ENCODE measurements at regions not wholly inside any gene's neighbourhood (a gene's known extent, or its start where the extent isn't known, plus 50 kb on each side); places are given as distances from the start of the nearest gene placed in this dataset.

- 69 to 82% (median 75%) methylated on average over 6 of the region's 6 CpGs for WGBS, 5 donors
- H3K27ac ChIP-seq, result no peak overlapping the region
- peaks cover 0 to 9% (median 5%) of the 10 kb centered on the region in 4 donors for H3K4me1 ChIP-seq
- intact Hi-C loops (cut with DNase I; ENCODE audit: low total_unique reads), result no loop called here
- peak in 1 of 2 donors; percentile 29 for DNase-seq
- no peak overlapping the region for H3K4me3 ChIP-seq
- H3K36me3 ChIP-seq, result no peaks in the 10 kb centered on the region
- H3K9me3 ChIP-seq, result no peaks in the 10 kb centered on the region
- no peak for TF ChIP-seq POLR2A (IDR thresholded peaks at IDR 0.05)
- TF ChIP-seq CTCF (IDR thresholded peaks at IDR 0.05), result no peak
- TF ChIP-seq POLR2AphosphoS5 (IDR thresholded peaks at IDR 0.05), result no peak
- no peak for TF ChIP-seq EP300 (IDR thresholded peaks at IDR 0.05)
- no peaks in the 10 kb centered on the region for H3K27me3 ChIP-seq
Observed at GRCh38 chr9:107933516-107933915, 443.9 kb upstream of the KLF4 start.

- TF ChIP-seq POLR2AphosphoS5 (IDR thresholded peaks at IDR 0.05), result no peak
- TF ChIP-seq POLR2A (IDR thresholded peaks at IDR 0.05), result no peak
- TF ChIP-seq EP300 (IDR thresholded peaks at IDR 0.05), result no peak
- TF ChIP-seq CTCF (IDR thresholded peaks at IDR 0.05), result no peak
- Histone ChIP-seq H3K4me3 (no peak overlapping the region), H3K36me3 (no peaks in the 10 kb centered on the region), H3K9me3 (no peaks in the 10 kb centered on the region), H3K4me1 (peaks cover 0 to 9% (median 5%) of the 10 kb centered on the region in 4 donors), H3K27me3 (no peaks in the 10 kb centered on the region), H3K27ac (no peak overlapping the region)
- intact Hi-C loops (cut with DNase I; ENCODE audit: low total_unique reads), result no loop called here
- no peak for DNase-seq
- WGBS, 5 donors, result 79 to 97% (median 93%) methylated on average over 5 of the region's 5 CpGs
Observed at GRCh38 chr9:107933097-107933496, 443.5 kb upstream of the KLF4 start.

GRCh38 chr9:107932601-107933000 is 443.0 kb upstream of the KLF4 start:
- Histone ChIP-seq H3K4me3 (no peak overlapping the region), H3K27me3 (no peaks in the 10 kb centered on the region), H3K36me3 (no peaks in the 10 kb centered on the region), H3K9me3 (no peaks in the 10 kb centered on the region), H3K27ac (no peak overlapping the region), H3K4me1 (peaks cover 0 to 9% (median 5%) of the 10 kb centered on the region in 4 donors)
- TF ChIP-seq POLR2AphosphoS5 (IDR thresholded peaks at IDR 0.05) (no peak), EP300 (IDR thresholded peaks at IDR 0.05) (no peak), CTCF (IDR thresholded peaks at IDR 0.05) (no peak), POLR2A (IDR thresholded peaks at IDR 0.05) (no peak)
- intact Hi-C loops (cut with DNase I; ENCODE audit: low total_unique reads), result no loop called here
- DNase-seq, result no peak
- WGBS, 5 donors, result 44 to 73% (median 51%) methylated on average over 2 of the region's 2 CpGs

GRCh38 chr9:107932046-107932445 is 442.5 kb upstream of the KLF4 start:
- Histone ChIP-seq H3K9me3 (no peaks in the 10 kb centered on the region), H3K4me1 (peaks cover 0 to 9% (median 5%) of the 10 kb centered on the region in 4 donors), H3K36me3 (no peaks in the 10 kb centered on the region), H3K27me3 (no peaks in the 10 kb centered on the region), H3K4me3 (no peak overlapping the region), H3K27ac (no peak overlapping the region)
- no peak for DNase-seq
- WGBS, 5 donors, result 45 to 67% (median 61%) methylated on average over 1 of the region's 1 CpG
- TF ChIP-seq EP300 (IDR thresholded peaks at IDR 0.05) (no peak), POLR2AphosphoS5 (IDR thresholded peaks at IDR 0.05) (no peak), POLR2A (IDR thresholded peaks at IDR 0.05) (no peak), CTCF (IDR thresholded peaks at IDR 0.05) (no peak)
- intact Hi-C loops (cut with DNase I; ENCODE audit: low total_unique reads), result no loop called here
